Coronary artery (tissue), 2 donors: ENCODE measurements at regions not wholly inside any gene's neighbourhood (a gene's known extent, or its start where the extent isn't known, plus 50 kb on each side); places are given as distances from the start of the nearest gene placed in this dataset.

ENCODE experiments used
- DNase-seq: peaks from one replicate; pipeline ENCODE4 v3.0.0-alpha.2; 2017; ENCODE audit warnings: low spot score
- H3K27ac ChIP-seq, 2 donors: fragments of 200-600 bp; sonication (generic); one replicate each; pipeline ENCODE4 v1.5.1; 2016 to 2019
- H3K4me3 ChIP-seq: fragments of 200-600 bp; sonication (generic); 2 replicates; pipeline ENCODE4 v1.5.1; 2016; ENCODE audit warnings: mild to moderate bottlenecking, moderate library complexity
- TF ChIP-seq, protein P1 (sequence below): fragments of 200-600 bp; sonication (generic); IDR thresholded peaks from one replicate; pipeline ENCODE4 v1.5.1; 2019; ENCODE audit warnings: antibody characterized with exemption

DNA sequence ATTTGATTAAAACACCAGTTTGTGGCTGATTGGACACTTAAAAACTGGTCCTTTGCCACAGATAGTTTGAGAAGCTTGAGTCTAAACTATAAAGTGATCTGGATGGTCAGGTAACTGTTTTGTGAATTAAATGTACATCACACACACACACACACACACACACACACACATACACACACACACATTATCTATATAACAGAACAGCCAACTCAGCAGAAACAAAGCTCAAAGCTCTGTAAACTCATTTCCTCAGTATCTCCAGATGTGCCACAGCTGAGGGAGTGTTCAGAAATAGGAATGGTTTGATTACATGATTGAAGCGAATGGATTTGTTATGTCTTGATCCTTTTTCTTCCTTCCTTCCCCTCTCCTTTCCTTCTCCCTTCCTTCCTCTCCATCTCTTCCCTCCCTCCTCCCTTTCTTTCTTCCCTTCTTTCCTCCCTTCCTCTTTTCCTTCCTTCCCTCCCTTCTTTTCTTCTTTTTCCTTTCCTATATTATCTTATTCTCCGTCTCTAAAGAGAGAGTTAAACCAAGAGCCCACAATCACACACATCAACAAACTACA is 100.3 kb downstream of the LLPH start:
- TF ChIP-seq, protein P1, sequence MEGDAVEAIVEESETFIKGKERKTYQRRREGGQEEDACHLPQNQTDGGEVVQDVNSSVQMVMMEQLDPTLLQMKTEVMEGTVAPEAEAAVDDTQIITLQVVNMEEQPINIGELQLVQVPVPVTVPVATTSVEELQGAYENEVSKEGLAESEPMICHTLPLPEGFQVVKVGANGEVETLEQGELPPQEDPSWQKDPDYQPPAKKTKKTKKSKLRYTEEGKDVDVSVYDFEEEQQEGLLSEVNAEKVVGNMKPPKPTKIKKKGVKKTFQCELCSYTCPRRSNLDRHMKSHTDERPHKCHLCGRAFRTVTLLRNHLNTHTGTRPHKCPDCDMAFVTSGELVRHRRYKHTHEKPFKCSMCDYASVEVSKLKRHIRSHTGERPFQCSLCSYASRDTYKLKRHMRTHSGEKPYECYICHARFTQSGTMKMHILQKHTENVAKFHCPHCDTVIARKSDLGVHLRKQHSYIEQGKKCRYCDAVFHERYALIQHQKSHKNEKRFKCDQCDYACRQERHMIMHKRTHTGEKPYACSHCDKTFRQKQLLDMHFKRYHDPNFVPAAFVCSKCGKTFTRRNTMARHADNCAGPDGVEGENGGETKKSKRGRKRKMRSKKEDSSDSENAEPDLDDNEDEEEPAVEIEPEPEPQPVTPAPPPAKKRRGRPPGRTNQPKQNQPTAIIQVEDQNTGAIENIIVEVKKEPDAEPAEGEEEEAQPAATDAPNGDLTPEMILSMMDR = no peak
- no peak overlapping the region for H3K4me3 ChIP-seq
- no peak for DNase-seq
- H3K27ac ChIP-seq = no peak overlapping the region

GRCh38 chr12:66028390-66028789 is 102.2 kb downstream of the LLPH start:
- no peak for DNase-seq
- H3K27ac ChIP-seq = no peak overlapping the region
- TF ChIP-seq, protein P1 = no peak
- no peak overlapping the region for H3K4me3 ChIP-seq

DNA sequence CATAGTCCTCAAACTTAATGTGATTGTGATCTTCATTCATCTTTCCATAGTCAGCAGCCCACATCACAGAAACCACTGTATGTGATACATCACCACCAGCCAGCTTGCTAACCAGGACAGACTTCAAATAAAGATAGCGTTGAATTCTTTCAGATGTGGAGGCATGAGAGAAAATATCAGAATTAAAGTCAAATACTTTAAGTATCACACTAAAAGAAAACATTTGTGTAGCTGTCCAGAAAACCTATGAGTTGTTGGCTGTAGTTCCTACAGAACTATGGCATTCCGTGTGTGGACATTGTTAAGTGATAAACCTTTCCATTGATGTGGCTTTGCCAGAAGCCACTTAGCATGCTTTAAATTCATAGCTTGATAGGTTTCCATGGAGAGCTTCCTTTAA is 105.1 kb downstream of the LLPH start:
- TF ChIP-seq, protein P1 = no peak
- no peak overlapping the region for H3K4me3 ChIP-seq
- no peak for DNase-seq
- H3K27ac ChIP-seq = no peak overlapping the region

GRCh38 chr12:66024949-66025348 is 105.6 kb downstream of the LLPH start:
- Histone ChIP-seq H3K27ac (no peak overlapping the region), H3K4me3 (no peak overlapping the region)
- DNase-seq = no peak
- TF ChIP-seq, protein P1 = no peak

- TF ChIP-seq, protein P1 = no peak
- DNase-seq = no peak
- no peak overlapping the region for H3K27ac ChIP-seq
Measured at GRCh38 chr12:66020481-66020880, 110.1 kb downstream of the LLPH start.

GRCh38 chr12:66017736-66018135 is 112.8 kb downstream of the LLPH start:
- TF ChIP-seq, protein P1 = no peak
- H3K4me3 ChIP-seq = no peak overlapping the region
- no peak for DNase-seq
- H3K27ac ChIP-seq = no peak overlapping the region

More at GRCh38 chr12:66020481-66020880, 110.1 kb downstream of the LLPH start:
- H3K4me3 ChIP-seq = no peak overlapping the region
